ENCODE measurements at regions not wholly inside any gene's neighbourhood (a gene's known extent, or its start where the extent isn't known, plus 50 kb on each side); places are given as distances from the start of the nearest gene placed in this dataset.
"Not testable (repeated sequence)": the region's sequence is repeated elsewhere in the genome, so short reads cannot be mapped to it uniquely, and the experiment has no call there.

DNA sequence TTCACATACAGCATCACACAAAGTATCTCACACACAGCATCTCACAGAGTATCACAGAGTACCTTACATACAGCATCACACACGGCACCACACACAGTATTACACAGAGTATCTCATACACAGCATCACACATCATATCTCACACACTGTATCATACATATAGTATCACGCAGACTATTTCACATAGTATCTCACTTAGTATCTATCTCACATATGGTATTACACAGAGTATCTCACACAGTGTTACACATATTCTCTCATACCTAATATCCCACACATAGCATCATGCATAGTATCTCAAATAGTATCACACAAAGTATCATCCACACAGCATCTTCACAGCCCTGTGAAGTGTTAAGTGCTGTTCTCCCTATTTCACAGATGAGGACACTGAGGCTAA lies 121.5 kb upstream of the RAB4A start:
- 96% methylated on average over 2 of the region's 2 CpGs for WGBS (ENCODE audit: low lambda C conversion rate, missing lambda C conversion rate)
- no peak for TF ChIP-seq EZH2 (IDR thresholded peaks at IDR 0.05; ENCODE audit: borderline replicate concordance)
- no peak for TF ChIP-seq CTCF (IDR thresholded peaks at IDR 0.05; ENCODE audit: poor library complexity)
- no peak for TF ChIP-seq EZH2phosphoT487 (IDR thresholded peaks at IDR 0.05; ENCODE audit: low read depth, severe bottlenecking, unreplicated experiment)

GRCh38 chr1:229150518-229150917 lies 120.4 kb upstream of the RAB4A start:
- DNase-seq (ENCODE audit: low spot score) = no peak
- WGBS (ENCODE audit: low lambda C conversion rate, missing lambda C conversion rate) = 73% methylated on average over 7 of the region's 7 CpGs
- H3K4me2 ChIP-seq = no peak overlapping the region

More for the DNA sequence above, 121.5 kb upstream of the RAB4A start:
- no peaks in the 10 kb centered on the region for H3K9me3 ChIP-seq (ENCODE audit: low read depth)
- DNase-seq (ENCODE audit: low spot score) = no peak
- no peaks in the 10 kb centered on the region for H3K9me2 ChIP-seq (replicated peaks; ENCODE audit: insufficient read depth)
- H3K4me3 ChIP-seq = no peak overlapping the region
- H3K27me3 ChIP-seq = no peaks in the 10 kb centered on the region
- no peaks in the 10 kb centered on the region for H4K20me1 ChIP-seq (ENCODE audit: insufficient read depth, poor library complexity, severe bottlenecking)
- H3K4me2 ChIP-seq = no peak overlapping the region
- no peaks in the 10 kb centered on the region for H3K79me2 ChIP-seq
- no peak overlapping the region for H3K27ac ChIP-seq
- H3K36me3 ChIP-seq (replicated peaks; ENCODE audit: insufficient read depth, low read depth) = no peaks in the 10 kb centered on the region
- peaks cover 9% of the 10 kb centered on the region for H3K4me1 ChIP-seq (ENCODE audit: insufficient read depth)
- no peak overlapping the region for H2AFZ ChIP-seq

DNA sequence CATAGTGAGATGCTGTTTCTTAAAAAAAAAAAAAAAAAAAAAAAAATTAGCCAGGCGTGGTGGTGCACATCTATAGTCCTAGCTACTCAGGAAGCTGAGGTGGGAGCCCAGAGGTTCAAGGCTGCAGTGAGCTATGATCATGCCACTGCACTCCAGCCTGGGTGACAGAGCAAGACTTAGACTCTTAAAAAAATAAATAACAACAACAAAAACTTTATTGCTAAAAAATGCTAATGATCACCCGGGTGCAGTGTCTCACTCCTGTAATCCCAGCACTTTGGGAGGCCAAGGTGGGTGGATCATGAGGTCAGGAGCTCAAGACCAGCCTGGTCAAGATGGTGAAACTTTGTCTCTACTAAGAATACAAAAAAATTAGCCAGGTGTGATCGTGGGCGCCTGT lies 119.5 kb upstream of the RAB4A start:
- not testable (repeated sequence) for H3K4me1 ChIP-seq (ENCODE audit: insufficient read depth); H3K27me3 ChIP-seq; DNase-seq (ENCODE audit: low spot score); H3K79me2 ChIP-seq; H3K4me3 ChIP-seq; H3K36me3 ChIP-seq (replicated peaks; ENCODE audit: insufficient read depth, low read depth); H3K4me2 ChIP-seq; H3K9me2 ChIP-seq (replicated peaks; ENCODE audit: insufficient read depth); H4K20me1 ChIP-seq (ENCODE audit: insufficient read depth, poor library complexity, severe bottlenecking); H3K27ac ChIP-seq; H2AFZ ChIP-seq; H3K9me3 ChIP-seq (ENCODE audit: low read depth)
- 98% methylated on average over 4 of the region's 4 CpGs for whole genome bisulfite sequencing (ENCODE audit: low lambda C conversion rate, missing lambda C conversion rate)

More at GRCh38 chr1:229150518-229150917, 120.4 kb upstream of the RAB4A start:
- Histone ChIP-seq H3K4me3 (no peak overlapping the region), H3K27ac (no peak overlapping the region), H3K36me3 (replicated peaks; ENCODE audit: insufficient read depth, low read depth) (no peaks in the 10 kb centered on the region), H3K79me2 (no peaks in the 10 kb centered on the region), H3K4me1 (ENCODE audit: insufficient read depth) (peaks cover 9% of the 10 kb centered on the region), H4K20me1 (ENCODE audit: insufficient read depth, poor library complexity, severe bottlenecking) (no peaks in the 10 kb centered on the region), H3K9me3 (ENCODE audit: low read depth) (no peaks in the 10 kb centered on the region), H3K27me3 (no peaks in the 10 kb centered on the region), H2AFZ (no peak overlapping the region), H3K9me2 (replicated peaks; ENCODE audit: insufficient read depth) (no peaks in the 10 kb centered on the region)
- TF ChIP-seq EZH2phosphoT487 (IDR thresholded peaks at IDR 0.05; ENCODE audit: low read depth, severe bottlenecking, unreplicated experiment) = no peak
- TF ChIP-seq CTCF (IDR thresholded peaks at IDR 0.05; ENCODE audit: poor library complexity) = no peak
- TF ChIP-seq EZH2 (IDR thresholded peaks at IDR 0.05; ENCODE audit: borderline replicate concordance) = no peak

DNA sequence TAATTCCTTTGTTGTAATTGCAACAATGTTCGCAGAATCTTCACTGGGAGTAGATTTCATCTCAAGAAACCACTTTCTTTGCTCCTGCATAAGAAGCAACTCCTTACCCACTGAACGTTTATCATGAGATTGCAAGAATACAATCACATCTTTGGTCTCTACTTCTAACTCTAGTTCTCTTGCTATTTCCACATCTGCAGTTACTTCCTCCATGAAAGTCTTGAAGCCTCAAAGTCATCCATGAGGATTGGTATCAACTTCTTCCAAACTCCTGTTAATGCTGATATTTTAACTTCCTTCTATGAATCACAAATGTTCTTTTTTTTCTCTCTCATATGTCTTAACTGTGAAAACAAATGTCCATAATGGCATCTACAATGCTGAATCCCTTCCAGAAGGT lies 118.6 kb upstream of the RAB4A start:
- no peaks in the 10 kb centered on the region for H3K79me2 ChIP-seq

More for the DNA sequence above, 118.6 kb upstream of the RAB4A start:
- H2AFZ ChIP-seq = no peak overlapping the region
- no peaks in the 10 kb centered on the region for H3K36me3 ChIP-seq (replicated peaks; ENCODE audit: insufficient read depth, low read depth)
- H3K4me3 ChIP-seq = no peak overlapping the region
- H4K20me1 ChIP-seq (ENCODE audit: insufficient read depth, poor library complexity, severe bottlenecking) = no peaks in the 10 kb centered on the region
- TF ChIP-seq CTCF (IDR thresholded peaks at IDR 0.05; ENCODE audit: poor library complexity) (no peak), EZH2phosphoT487 (IDR thresholded peaks at IDR 0.05; ENCODE audit: low read depth, severe bottlenecking, unreplicated experiment) (no peak), EZH2 (IDR thresholded peaks at IDR 0.05; ENCODE audit: borderline replicate concordance) (no peak)
- H3K4me2 ChIP-seq = no peak overlapping the region
- WGBS (ENCODE audit: low lambda C conversion rate, missing lambda C conversion rate) = 88% methylated on average over 2 of the region's 2 CpGs
- no peaks in the 10 kb centered on the region for H3K27me3 ChIP-seq
- H3K9me3 ChIP-seq (ENCODE audit: low read depth) = no peaks in the 10 kb centered on the region
- no peak for DNase-seq (ENCODE audit: low spot score)
- no peak overlapping the region for H3K27ac ChIP-seq
- H3K9me2 ChIP-seq (replicated peaks; ENCODE audit: insufficient read depth) = no peaks in the 10 kb centered on the region
- peaks cover 9% of the 10 kb centered on the region for H3K4me1 ChIP-seq (ENCODE audit: insufficient read depth)

All from hepatocyte (in vitro differentiated cells).